RWPE2 (cell line): ENCODE measurements at regions not wholly inside any gene's neighbourhood (a gene's known extent, or its start where the extent isn't known, plus 50 kb on each side); places are given as distances from the start of the nearest gene placed in this dataset.

Source experiments
- ATAC-seq: fragments of 200-7000 bp; cut with Tn5 transposase; 3 replicates; pipeline ENCODE4 v1.9.1; 2021; ENCODE audit warnings: low read depth
- DNase-seq: peaks from one replicate; pipeline ENCODE4 v3.0.0-alpha.2; 2020; ENCODE audit warnings: low spot score
- H3K27ac ChIP-seq: fragments of 450-650 bp; 2 replicates; pipeline ENCODE4 v1.5.1; 2017; ENCODE audit warnings: mild to moderate bottlenecking; ENCODE audit not compliant: poor library complexity, severe bottlenecking
- H3K27me3 ChIP-seq: fragments of 250-450 bp; sonication (Bioruptor Pico); 2 replicates; pipeline ENCODE4 v1.5.1; 2021; ENCODE audit warnings: mild to moderate bottlenecking, moderate library complexity; ENCODE audit not compliant: insufficient read depth, poor library complexity, severe bottlenecking
- H3K36me3 ChIP-seq: fragments of 250-450 bp; sonication (Bioruptor Pico); 2 replicates; pipeline ENCODE4 v1.5.1; 2020; ENCODE audit warnings: low read depth, mild to moderate bottlenecking, moderate library complexity
- H3K4me1 ChIP-seq: fragments of 250-450 bp; sonication (Bioruptor Pico); 2 replicates; pipeline ENCODE4 v1.5.1; 2021; ENCODE audit warnings: mild to moderate bottlenecking, moderate library complexity; ENCODE audit not compliant: insufficient read depth, poor library complexity, severe bottlenecking
- H3K4me3 ChIP-seq: fragments of 250-450 bp; sonication (Bioruptor Pico); 2 replicates; pipeline ENCODE4 v1.5.1; 2021; ENCODE audit warnings: mild to moderate bottlenecking, moderate library complexity; ENCODE audit not compliant: severe bottlenecking
- H3K9me3 ChIP-seq: fragments of 250-450 bp; sonication (Bioruptor Pico); 2 replicates; pipeline ENCODE4 v1.5.1; 2021; ENCODE audit warnings: mild to moderate bottlenecking, moderate library complexity; ENCODE audit not compliant: severe bottlenecking
- TF ChIP-seq, protein P1 (sequence below): fragments of 450-650 bp; IDR thresholded peaks from one replicate; pipeline ENCODE4 v1.5.1; 2017; ENCODE audit warnings: mild to moderate bottlenecking, moderate library complexity; ENCODE audit not compliant: poor library complexity, severe bottlenecking

DNA sequence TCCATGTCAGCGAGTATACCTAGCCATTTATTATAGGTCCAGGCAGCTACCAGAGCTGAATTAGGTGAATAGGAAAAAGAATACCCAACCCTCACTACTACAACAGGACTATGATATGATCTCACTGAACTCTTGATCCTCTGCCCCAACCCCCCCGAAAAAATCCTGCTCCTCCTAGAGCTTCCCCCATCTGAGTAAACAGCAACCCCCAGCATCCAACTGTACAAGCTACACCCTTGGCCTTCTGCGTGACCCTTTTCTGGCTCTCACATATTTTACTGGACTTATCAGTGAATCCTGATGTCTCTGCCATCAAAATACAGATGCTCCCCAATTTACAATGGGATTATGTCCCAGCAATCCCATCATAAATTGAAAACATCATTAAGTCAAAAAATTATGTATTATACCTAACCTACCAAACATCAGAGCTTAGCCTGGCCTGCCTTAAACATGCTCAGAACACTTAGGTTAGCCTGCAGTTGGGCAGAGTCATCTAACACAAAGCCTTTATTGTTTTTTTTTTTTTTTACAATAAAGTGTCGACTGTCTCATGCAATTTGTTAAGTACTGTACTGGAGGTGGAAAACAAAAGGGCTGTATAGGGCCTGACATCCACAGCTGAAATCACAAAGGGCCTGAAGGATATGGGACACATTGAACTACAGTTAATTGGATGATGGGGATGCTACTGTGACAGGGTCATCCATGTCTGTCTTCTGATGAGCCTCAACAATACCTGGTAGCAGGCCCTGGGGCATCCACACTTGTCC is 128.9 kb upstream of the ERCC6L2 start:
- Histone ChIP-seq H3K36me3 (no peaks in the 10 kb centered on the region), H3K4me1 (no peaks in the 10 kb centered on the region), H3K4me3 (no peak overlapping the region), H3K27ac (no peak overlapping the region), H3K27me3 (no peaks in the 10 kb centered on the region), H3K9me3 (no peaks in the 10 kb centered on the region)
- no peak for DNase-seq
- no peak for ATAC-seq
- TF ChIP-seq, protein P1, sequence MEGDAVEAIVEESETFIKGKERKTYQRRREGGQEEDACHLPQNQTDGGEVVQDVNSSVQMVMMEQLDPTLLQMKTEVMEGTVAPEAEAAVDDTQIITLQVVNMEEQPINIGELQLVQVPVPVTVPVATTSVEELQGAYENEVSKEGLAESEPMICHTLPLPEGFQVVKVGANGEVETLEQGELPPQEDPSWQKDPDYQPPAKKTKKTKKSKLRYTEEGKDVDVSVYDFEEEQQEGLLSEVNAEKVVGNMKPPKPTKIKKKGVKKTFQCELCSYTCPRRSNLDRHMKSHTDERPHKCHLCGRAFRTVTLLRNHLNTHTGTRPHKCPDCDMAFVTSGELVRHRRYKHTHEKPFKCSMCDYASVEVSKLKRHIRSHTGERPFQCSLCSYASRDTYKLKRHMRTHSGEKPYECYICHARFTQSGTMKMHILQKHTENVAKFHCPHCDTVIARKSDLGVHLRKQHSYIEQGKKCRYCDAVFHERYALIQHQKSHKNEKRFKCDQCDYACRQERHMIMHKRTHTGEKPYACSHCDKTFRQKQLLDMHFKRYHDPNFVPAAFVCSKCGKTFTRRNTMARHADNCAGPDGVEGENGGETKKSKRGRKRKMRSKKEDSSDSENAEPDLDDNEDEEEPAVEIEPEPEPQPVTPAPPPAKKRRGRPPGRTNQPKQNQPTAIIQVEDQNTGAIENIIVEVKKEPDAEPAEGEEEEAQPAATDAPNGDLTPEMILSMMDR, result no peak

DNA sequence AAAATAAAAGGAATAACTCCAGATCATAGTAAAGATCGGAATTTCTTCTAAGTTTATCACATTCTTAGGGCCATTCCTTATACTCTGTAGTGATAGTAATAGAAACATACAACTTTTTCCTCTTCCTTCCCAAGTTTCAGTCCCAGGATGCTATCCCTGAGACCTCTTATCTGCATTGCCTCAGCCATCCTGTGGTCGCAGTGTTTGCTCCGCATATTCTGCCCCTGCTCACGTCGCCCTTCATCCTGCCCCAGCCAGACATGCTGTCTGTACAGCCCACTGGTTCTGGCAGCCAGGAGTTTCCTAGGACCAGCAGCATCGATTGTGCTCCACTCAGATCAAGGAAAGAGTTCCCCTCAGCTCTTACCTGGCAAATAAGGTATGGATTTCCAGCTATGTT is 132.7 kb upstream of the ERCC6L2 start:
- Histone ChIP-seq H3K4me3 (no peak overlapping the region), H3K27ac (no peak overlapping the region), H3K9me3 (no peaks in the 10 kb centered on the region), H3K36me3 (no peaks in the 10 kb centered on the region), H3K4me1 (no peaks in the 10 kb centered on the region), H3K27me3 (no peaks in the 10 kb centered on the region)
- ATAC-seq (no peak), DNase-seq (no peak)
- TF ChIP-seq, protein P1, result no peak

DNA sequence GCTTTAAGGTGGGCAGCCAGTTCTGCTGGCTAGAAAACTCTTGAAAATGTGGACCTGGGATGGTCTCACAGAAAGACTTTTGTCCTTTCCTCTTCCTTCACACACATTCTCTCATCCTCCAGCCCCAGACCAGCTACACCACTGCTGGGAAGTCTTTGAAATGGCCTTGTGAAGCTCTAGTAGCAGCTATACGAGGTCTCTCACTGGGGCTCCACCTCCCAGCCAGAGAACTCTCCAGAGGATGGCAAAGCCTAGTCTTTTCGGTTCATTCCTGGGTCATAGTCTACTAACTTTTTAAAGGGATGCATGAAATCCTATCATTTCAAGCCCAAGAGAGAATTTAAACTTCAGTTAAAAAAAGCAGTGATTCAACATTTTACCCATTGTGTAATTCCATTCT is 133.9 kb upstream of the ERCC6L2 start:
- H3K36me3 ChIP-seq, result no peaks in the 10 kb centered on the region
- no peak overlapping the region for H3K27ac ChIP-seq
- no peaks in the 10 kb centered on the region for H3K4me1 ChIP-seq
- H3K4me3 ChIP-seq, result no peak overlapping the region
- TF ChIP-seq, protein P1, result no peak
- DNase-seq (no peak), ATAC-seq (no peak)
- no peaks in the 10 kb centered on the region for H3K9me3 ChIP-seq
- no peaks in the 10 kb centered on the region for H3K27me3 ChIP-seq

DNA sequence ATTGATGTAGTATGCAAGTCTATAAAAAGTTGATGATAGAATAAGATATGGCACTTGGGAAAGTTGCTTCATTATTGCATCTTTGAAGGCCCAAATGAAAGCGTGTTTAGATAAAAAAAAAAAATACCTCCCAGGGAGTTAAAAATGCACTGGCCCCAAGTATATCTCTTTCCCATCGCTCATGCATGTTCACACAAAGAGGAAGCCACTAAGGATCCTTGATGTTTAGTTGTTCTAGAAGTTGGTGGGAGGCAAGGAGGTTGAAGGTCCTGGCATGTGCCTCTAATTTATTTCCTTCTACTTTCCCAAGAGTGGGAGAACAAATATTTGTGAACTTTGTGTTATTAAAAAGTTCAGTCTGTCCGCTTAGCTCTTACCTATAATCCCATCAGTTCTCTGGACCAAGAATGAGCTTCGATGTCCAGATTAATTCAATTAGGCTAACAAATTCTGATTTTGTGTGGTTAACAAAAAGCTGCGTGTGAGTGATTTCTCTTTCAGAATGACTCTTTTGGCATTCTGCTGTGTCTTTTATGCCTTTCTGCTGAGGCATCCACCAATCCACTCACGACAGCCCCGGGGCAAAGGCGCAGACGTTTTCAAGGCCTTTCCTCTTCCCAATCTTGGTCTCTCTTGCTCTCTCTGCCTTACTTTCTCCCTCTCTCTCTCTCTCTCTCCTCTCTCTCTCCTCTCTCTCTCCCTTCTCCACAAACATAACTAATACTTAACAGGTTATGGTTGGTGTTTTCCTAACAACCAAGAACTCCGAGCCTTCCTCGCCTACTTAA is 135.1 kb upstream of the ERCC6L2 start:
- Histone ChIP-seq H3K4me3 (no peak overlapping the region), H3K4me1 (no peaks in the 10 kb centered on the region), H3K36me3 (no peaks in the 10 kb centered on the region), H3K9me3 (no peaks in the 10 kb centered on the region), H3K27ac (no peak overlapping the region), H3K27me3 (no peaks in the 10 kb centered on the region)
- TF ChIP-seq, protein P1, result no peak
- ATAC-seq (no peak), DNase-seq (no peak)
